Psoas muscle (tissue), 7 donors: ENCODE measurements at regions not wholly inside any gene's neighbourhood (a gene's known extent, or its start where the extent isn't known, plus 50 kb on each side); places are given as distances from the start of the nearest gene placed in this dataset.

Source experiments
- ATAC-seq, 4 donors: fragments of 200-7000 bp; cut with Tn5 transposase; one replicate each; pipeline ENCODE4 v1.9.1; 2020; ENCODE audit warnings: moderate library complexity in 3 of 4, mild to moderate bottlenecking in 2 of 4
- DNase-seq, 2 donors: peaks; one replicate each; pipeline ENCODE4 v3.0.0-alpha.2; 2020
- H3K27ac ChIP-seq: fragments of 200-600 bp; one replicate; pipeline ENCODE4 v1.8.0; 2022
- H3K27me3 ChIP-seq, 3 donors: fragments of 200-600 bp in 1 of 3; one replicate each; pipeline versions ENCODE4 v1.6.1 to v1.8.0; 2013 to 2022; ENCODE audit warnings: low read length in 2 of 3, mild to moderate bottlenecking in 2 of 3, moderate library complexity in 1 of 3; ENCODE audit not compliant: insufficient read depth in 3 of 3
- H3K36me3 ChIP-seq, 2 donors: fragments of 200-600 bp in 1 of 2; one replicate each; pipeline versions ENCODE4 v1.6.1 to v1.8.0; 2013 to 2022; ENCODE audit warnings: low read depth in 1 of 2, mild to moderate bottlenecking in 1 of 2, moderate library complexity in 1 of 2; ENCODE audit not compliant: insufficient read depth in 1 of 2
- H3K4me1 ChIP-seq: fragments of 200-600 bp; one replicate; pipeline ENCODE4 v1.8.0; 2022
- H3K4me3 ChIP-seq: fragments of 200-600 bp; one replicate; pipeline ENCODE4 v1.8.0; 2022; ENCODE audit warnings: mild to moderate bottlenecking
- H3K9me3 ChIP-seq: fragments of 200-600 bp; one replicate; pipeline ENCODE4 v1.8.0; 2022
- CTCF ChIP-seq: fragments of 200-600 bp; IDR thresholded peaks from one replicate; pipeline ENCODE4 v1.8.0; 2022; ENCODE audit warnings: antibody characterized with exemption
- WGBS, 3 donors: extraction: QIAGEN DNeasy Blood & Tissue Kit; methylation state at CpG; one replicate each; pipeline versions ENCODE4 v1.1.6 to v1.1.7; 2013; 5-methylcytosine and 5-hydroxymethylcytosine counted together
- intact Hi-C, 2 donors: fragments of 100-400 bp; cut with DNase I; formaldehyde crosslinking; loops; one replicate each; pipeline versions ENCODE4 v1.11.0 to v1.14.2; 2022
- donor health status: healthy with polysubstance abuse.
- donor health status: DM: no; HTN: no; CAD: no; lungs with moderate emphysema.
- donor health status: Bipolar disorder and iron deficiency.
- donor health status: healthy.
- donor health status: DM: yes; HTN: yes; CAD: no.
- donor health status: DM: no; HTN: no; CAD: no.
- donor health status: DM: yes; HTN: yes; CAD: no.

- H3K4me3 ChIP-seq, result no peak overlapping the region
- no peak for ATAC-seq
- no peaks in the 10 kb centered on the region for H3K9me3 ChIP-seq
- 35 to 69% (median 45%) methylated on average over 4 of the region's 4 CpGs for WGBS, 3 donors
- peaks cover 6% of the 10 kb centered on the region for H3K4me1 ChIP-seq
- no peak overlapping the region for H3K27ac ChIP-seq
- intact Hi-C loops, result no loop called here
- no peaks in the 10 kb centered on the region for H3K27me3 ChIP-seq
- no peak for DNase-seq
- TF ChIP-seq CTCF, result no peak
- no peaks in the 10 kb centered on the region for H3K36me3 ChIP-seq
These were observed 185.6 kb upstream of the S100G start for GRCh38 chrX:16464369-16464768.

- peak in 1 of 4 donors; percentile 17 for ATAC-seq
- no peak for TF ChIP-seq CTCF
- WGBS, 3 donors, result 63 to 80% (median 63%) methylated on average over 5 of the region's 5 CpGs
- H3K36me3 ChIP-seq, result no peaks in the 10 kb centered on the region
- DNase-seq, result no peak
- no peak overlapping the region for H3K27ac ChIP-seq
- intact Hi-C loops, result no loop called here
- no peaks in the 10 kb centered on the region for H3K27me3 ChIP-seq
- H3K4me3 ChIP-seq, result no peak overlapping the region
- peaks cover 6% of the 10 kb centered on the region for H3K4me1 ChIP-seq
- H3K9me3 ChIP-seq, result no peaks in the 10 kb centered on the region
These were observed 184.7 kb upstream of the S100G start for GRCh38 chrX:16465081-16465876.

- peaks cover 6% of the 10 kb centered on the region for H3K4me1 ChIP-seq
- no peaks in the 10 kb centered on the region for H3K36me3 ChIP-seq
- no peaks in the 10 kb centered on the region for H3K27me3 ChIP-seq
- ATAC-seq, result peak in 3 of 4 donors; percentile 48 to 70 (median 59)
- H3K27ac ChIP-seq, result no peak overlapping the region
- DNase-seq, result no peak
- no peaks in the 10 kb centered on the region for H3K9me3 ChIP-seq
- 80 to 87% (median 85%) methylated on average over 7 of the region's 7 CpGs for WGBS, 3 donors
- TF ChIP-seq CTCF, result no peak
- intact Hi-C loops, result no loop called here
- no peak overlapping the region for H3K4me3 ChIP-seq
These were observed 183.1 kb upstream of the S100G start for GRCh38 chrX:16466640-16467432.

- no peak for TF ChIP-seq CTCF
- Histone ChIP-seq H3K27me3 (no peaks in the 10 kb centered on the region), H3K4me3 (no peak overlapping the region), H3K4me1 (no peaks in the 10 kb centered on the region), H3K9me3 (no peaks in the 10 kb centered on the region), H3K27ac (no peak overlapping the region), H3K36me3 (no peaks in the 10 kb centered on the region)
- intact Hi-C loops, result no loop called here
- no peak for ATAC-seq
- WGBS, 3 donors, result 86 to 93% (median 88%) methylated on average over 5 of the region's 5 CpGs
- no peak for DNase-seq
These were observed 180.1 kb upstream of the S100G start for GRCh38 chrX:16469870-16470269.
